ENCODE measurements at regions not wholly inside any gene's neighbourhood (a gene's known extent, or its start where the extent isn't known, plus 50 kb on each side); places are given as distances from the start of the nearest gene placed in this dataset.
"Not testable (repeated sequence)": the region's sequence is repeated elsewhere in the genome, so short reads cannot be mapped to it uniquely, and the experiment has no call there.

- no peak for DNase-seq
Measured at GRCh38 chr4:111941957-111942356, 203.3 kb upstream of the FAM241A start.

GRCh38 chr4:111943796-111944203, 201.5 kb upstream of the FAM241A start:
- peak; percentile 19 for DNase-seq

GRCh38 chr4:111945014-111945413, 200.2 kb upstream of the FAM241A start:
- DNase-seq: no peak

DNA sequence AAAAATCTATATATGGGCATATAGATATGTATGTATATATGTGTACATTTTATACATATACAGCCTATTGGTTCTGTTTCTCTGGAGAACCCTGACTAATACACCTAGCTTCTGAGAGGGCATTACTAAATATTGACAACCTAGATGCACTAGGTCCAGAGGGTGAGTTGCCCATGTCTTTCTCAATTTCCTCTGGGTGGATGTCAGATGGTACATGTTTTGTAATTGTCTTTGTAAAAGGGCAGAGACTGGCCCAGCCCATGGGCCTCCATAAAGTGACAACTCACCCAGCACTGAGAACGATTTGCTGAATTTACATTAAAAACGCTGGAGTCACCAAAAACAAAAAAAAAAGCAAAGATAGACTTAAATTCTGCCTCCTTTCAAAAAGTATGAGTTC, 198.5 kb upstream of the FAM241A start:
- no peak for DNase-seq

DNA sequence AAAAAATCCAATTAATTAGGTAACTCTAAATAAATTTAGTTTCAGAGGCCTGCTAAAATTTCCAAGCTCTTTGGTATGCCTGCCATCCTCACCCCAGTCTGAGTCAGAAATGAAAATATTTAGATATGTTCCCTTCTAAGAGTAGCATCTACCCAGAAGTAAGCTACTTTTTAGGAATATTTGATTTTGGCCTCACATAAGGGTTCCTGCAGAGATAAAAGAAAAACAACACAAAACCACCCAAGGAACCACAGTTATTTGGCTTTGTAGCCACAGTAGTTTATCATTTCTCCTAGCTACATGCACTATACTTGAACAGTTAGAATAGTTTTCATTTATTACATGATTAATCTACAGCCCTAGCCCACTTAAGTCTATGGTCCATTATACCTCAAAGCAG, 192.6 kb upstream of the FAM241A start:
- no peak for DNase-seq

DNA sequence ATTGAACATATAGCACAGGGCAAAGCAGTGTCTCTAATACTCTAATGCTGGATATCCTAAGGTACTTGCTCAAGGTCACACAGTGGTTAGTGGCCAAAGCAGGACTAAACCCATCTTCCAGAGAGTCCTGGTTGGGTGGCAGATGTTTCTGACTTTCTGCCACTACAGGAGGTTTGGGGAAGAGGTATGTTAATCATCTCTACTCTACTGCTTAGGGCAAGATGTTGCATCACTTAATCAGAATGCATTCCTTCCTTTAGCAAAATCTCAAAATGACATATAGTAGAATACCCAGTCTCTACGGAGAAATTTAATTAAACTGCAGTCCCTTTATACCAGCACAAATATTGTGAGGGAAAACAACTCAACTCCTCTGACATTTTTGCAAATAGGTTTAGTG, 190.7 kb upstream of the FAM241A start:
- DNase-seq: no peak

- no peak for DNase-seq
Measured at GRCh38 chr4:111955001-111955400, 190.3 kb upstream of the FAM241A start.

- DNase-seq: no peak
Measured at GRCh38 chr4:111957116-111957515, 188.1 kb upstream of the FAM241A start.

DNA sequence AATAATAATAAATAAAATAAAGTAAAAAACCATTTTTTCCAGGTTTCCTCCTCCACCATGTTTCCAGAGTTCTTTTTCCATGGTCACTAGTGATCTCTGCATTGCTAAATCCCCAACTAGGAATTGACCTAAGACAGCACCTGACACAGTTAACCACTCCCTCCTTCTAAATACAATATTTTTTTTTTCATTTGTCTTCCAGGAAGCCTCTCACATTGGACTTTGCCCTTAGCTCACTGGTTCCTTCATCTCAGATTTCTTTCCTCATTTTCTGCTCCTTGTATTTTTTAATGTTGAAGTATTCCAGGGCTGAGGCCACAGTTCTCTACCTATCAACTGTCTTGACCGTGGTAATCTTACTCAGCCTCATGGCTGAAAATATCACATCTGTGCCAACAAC, 187.3 kb upstream of the FAM241A start:
- DNase-seq: no peak

- DNase-seq: no peak
Measured at GRCh38 chr4:111959222-111959621, 186.0 kb upstream of the FAM241A start.

DNA sequence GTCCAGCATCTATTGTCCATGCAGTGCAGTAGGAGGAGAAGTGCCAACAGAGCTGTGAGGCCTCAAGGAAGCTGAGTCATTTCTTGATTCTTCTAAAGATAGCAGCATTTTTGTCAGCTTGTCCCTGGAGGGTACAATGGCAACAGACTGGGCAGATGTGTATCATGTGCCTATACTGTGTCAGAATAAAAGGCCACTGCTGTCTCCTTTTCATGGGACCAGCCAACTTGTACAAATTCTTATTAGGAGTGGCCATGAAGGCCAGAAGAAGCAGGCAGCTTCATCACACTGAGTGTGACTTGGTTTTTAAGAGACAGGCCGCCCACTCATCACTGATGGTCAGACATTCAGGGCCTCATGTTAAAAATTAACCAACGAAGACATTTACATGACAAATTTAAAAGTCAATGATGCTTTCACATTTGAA, 185.0 kb upstream of the FAM241A start:
- DNase-seq: no peak

- not testable (repeated sequence) for DNase-seq
Measured at GRCh38 chr4:111961026-111961425, 184.2 kb upstream of the FAM241A start.

DNA sequence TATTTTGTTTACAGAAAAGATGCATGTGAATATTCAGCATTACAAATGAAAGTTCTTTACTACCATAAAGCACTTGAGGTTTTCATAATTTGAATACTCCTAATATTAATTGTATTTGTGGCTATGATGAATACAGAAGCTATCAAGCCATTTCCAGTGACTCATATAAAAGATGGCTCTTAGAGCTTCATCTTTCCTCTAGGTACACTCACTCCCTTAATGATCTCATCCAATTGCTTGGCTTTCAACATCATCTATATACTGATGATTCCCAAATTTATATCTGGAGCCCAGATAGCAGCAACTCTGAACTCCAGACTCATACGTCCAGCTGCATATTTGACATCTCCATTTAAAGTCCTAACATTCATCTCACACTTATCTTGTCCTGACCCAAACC, 183.4 kb upstream of the FAM241A start:
- DNase-seq: no peak

DNA sequence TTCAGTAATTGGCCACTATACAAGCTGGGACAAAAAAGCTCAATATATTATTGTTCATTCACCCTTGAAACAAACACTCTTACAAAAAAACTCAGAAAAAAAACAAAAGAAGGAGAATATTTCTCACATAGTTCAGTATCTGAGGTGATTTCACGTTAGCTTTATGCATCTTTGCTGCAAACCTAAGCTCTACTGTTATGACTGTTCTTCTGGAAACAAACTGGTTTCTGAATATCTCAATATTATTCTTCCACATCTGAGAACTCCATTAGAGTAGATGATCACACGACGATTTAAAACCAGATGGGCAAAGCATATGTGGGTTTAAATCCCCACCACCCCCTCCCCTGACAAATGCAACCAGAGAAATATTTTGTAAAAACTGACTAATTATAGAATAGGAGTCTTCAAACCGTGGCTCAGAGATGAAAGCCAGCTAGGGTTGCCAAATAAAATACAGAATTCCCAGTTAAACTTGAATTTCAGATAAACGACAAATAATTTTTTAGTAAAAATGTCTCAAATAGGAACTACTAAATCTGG, 182.0 kb upstream of the FAM241A start:
- no peak for DNase-seq

DNA sequence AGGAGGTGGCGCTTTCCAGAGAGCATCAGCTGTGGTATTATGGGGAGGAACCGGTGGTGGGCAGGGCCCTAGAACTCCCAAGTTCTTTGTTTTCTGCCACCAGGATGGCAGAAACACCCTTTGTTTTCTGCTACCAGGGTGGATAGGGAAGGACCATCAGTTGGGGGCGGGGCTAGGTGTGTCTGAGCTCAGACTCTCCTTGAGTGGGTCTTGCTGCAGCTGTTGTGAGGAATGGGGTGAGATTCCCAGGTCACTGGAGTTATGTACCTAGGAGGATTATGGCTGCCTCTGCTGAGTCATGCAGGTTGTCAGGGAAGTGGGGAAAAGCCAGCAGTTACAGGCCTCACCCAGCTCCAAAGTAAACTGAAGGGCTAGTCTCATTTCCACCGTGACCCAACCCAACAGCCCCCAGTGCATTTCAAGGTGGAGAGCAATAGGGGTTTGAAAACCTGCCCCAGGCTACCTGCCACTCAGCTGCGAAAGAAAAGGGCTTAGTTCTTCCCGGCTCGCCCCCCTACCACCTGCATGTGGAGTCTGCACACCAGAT, 167.8 kb upstream of the FAM241A start:
- no peak for DNase-seq

- no peak for DNase-seq
Measured at GRCh38 chr4:111979921-111980320, 165.3 kb upstream of the FAM241A start.

GRCh38 chr4:111982089-111982488, 163.2 kb upstream of the FAM241A start:
- no peak for DNase-seq

GRCh38 chr4:111984169-111984819, 161.0 kb upstream of the FAM241A start:
- DNase-seq: peak; percentile 38

- no peak for DNase-seq
Measured at GRCh38 chr4:111985426-111985825, 159.8 kb upstream of the FAM241A start.

GRCh38 chr4:111986095-111986494, 159.2 kb upstream of the FAM241A start:
- DNase-seq: no peak

GRCh38 chr4:111988514-111988913, 156.7 kb upstream of the FAM241A start:
- no peak for DNase-seq

GRCh38 chr4:111989817-111990216, 155.4 kb upstream of the FAM241A start:
- DNase-seq: no peak

DNA sequence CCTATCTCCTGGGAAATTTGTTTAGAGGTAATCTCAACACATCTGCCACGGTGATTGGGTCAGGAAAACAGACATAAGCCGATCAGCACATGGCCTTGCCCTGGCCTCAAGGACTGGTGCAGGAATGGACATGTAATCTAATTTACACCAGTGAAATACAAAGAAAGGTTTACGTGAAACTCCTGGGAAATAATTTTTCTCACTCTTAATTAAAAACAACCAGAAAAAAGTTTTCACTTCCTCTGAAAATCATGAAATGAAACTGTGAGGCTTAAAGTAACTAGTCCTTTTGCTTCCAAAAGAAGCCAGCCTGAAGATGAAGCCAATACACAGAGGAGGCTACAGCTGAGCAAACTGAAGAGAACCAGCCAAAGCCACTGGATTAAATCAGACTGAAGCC, 154.1 kb upstream of the FAM241A start:
- DNase-seq: peak; percentile 18

GRCh38 chr4:111991797-111992196, 153.5 kb upstream of the FAM241A start:
- no peak for DNase-seq
